ENCODE measurements at regions not wholly inside any gene's neighbourhood (a gene's known extent, or its start where the extent isn't known, plus 50 kb on each side); places are given as distances from the start of the nearest gene placed in this dataset.

GRCh38 chr2:63719052-63719451 is 122.6 kb upstream of the UGP2 start:
- no peak for TF ChIP-seq POLR2A (IDR thresholded peaks at IDR 0.05)
- TF ChIP-seq, protein P1, sequence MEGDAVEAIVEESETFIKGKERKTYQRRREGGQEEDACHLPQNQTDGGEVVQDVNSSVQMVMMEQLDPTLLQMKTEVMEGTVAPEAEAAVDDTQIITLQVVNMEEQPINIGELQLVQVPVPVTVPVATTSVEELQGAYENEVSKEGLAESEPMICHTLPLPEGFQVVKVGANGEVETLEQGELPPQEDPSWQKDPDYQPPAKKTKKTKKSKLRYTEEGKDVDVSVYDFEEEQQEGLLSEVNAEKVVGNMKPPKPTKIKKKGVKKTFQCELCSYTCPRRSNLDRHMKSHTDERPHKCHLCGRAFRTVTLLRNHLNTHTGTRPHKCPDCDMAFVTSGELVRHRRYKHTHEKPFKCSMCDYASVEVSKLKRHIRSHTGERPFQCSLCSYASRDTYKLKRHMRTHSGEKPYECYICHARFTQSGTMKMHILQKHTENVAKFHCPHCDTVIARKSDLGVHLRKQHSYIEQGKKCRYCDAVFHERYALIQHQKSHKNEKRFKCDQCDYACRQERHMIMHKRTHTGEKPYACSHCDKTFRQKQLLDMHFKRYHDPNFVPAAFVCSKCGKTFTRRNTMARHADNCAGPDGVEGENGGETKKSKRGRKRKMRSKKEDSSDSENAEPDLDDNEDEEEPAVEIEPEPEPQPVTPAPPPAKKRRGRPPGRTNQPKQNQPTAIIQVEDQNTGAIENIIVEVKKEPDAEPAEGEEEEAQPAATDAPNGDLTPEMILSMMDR (IDR thresholded peaks at IDR 0.05): no peak

Measured in suprapubic skin (tissue), 3 donors.